Iris pigment epithelial cell (primary cell): ENCODE measurements at regions not wholly inside any gene's neighbourhood (a gene's known extent, or its start where the extent isn't known, plus 50 kb on each side); places are given as distances from the start of the nearest gene placed in this dataset.

Experiments used
- DNase-seq: peaks from one replicate; pipeline ENCODE4 v3.0.0-alpha.2; 2011; ENCODE audit warnings: low read depth

- DNase-seq: no peak
These were observed 474.2 kb upstream of the ZNF385D start for GRCh38 chr3:22225161-22225560.

- no peak for DNase-seq
These were observed 477.7 kb upstream of the ZNF385D start for GRCh38 chr3:22228705-22229104.

- peak; percentile 31 for DNase-seq
These were observed 480.1 kb upstream of the ZNF385D start for GRCh38 chr3:22231061-22231460.

GRCh38 chr3:22236490-22237270 lies 485.7 kb upstream of the ZNF385D start:
- no peak for DNase-seq

GRCh38 chr3:22239011-22239410 lies 488.0 kb upstream of the ZNF385D start:
- no peak for DNase-seq

- DNase-seq: no peak
These were observed 490.1 kb upstream of the ZNF385D start for GRCh38 chr3:22241110-22241509.

GRCh38 chr3:22244761-22245521 lies 493.9 kb upstream of the ZNF385D start:
- DNase-seq: peak; percentile 86

- DNase-seq: no peak
These were observed 495.0 kb upstream of the ZNF385D start for GRCh38 chr3:22245811-22246583.

GRCh38 chr3:22249658-22250057 lies 498.6 kb upstream of the ZNF385D start:
- DNase-seq: no peak

- no peak for DNase-seq
These were observed 506.2 kb upstream of the ZNF385D start for GRCh38 chr3:22257252-22257651.

GRCh38 chr3:22262386-22262785 lies 511.4 kb upstream of the ZNF385D start:
- no peak for DNase-seq

GRCh38 chr3:22263042-22263441 lies 512.0 kb upstream of the ZNF385D start:
- DNase-seq: peak; percentile 82

GRCh38 chr3:22265403-22265802 lies 514.4 kb upstream of the ZNF385D start:
- no peak for DNase-seq

- DNase-seq: peak; percentile 69
These were observed 518.8 kb upstream of the ZNF385D start for GRCh38 chr3:22269831-22270230.

GRCh38 chr3:22276351-22276750 lies 525.3 kb upstream of the ZNF385D start:
- no peak for DNase-seq

- peak; percentile 79 for DNase-seq
These were observed 533.5 kb upstream of the ZNF385D start for GRCh38 chr3:22284559-22284958.

GRCh38 chr3:22288756-22289155 lies 537.7 kb upstream of the ZNF385D start:
- DNase-seq: no peak

GRCh38 chr3:22292681-22293080 lies 541.7 kb upstream of the ZNF385D start:
- DNase-seq: no peak

GRCh38 chr3:22296601-22297000 lies 545.6 kb upstream of the ZNF385D start:
- peak; percentile 60 for DNase-seq

GRCh38 chr3:22297436-22297835 lies 546.4 kb upstream of the ZNF385D start:
- peak; percentile 30 for DNase-seq

GRCh38 chr3:22306454-22306853 lies 555.4 kb upstream of the ZNF385D start:
- no peak for DNase-seq

GRCh38 chr3:22308871-22309270 lies 557.9 kb upstream of the ZNF385D start:
- DNase-seq: no peak

GRCh38 chr3:22315925-22316324 lies 564.9 kb upstream of the ZNF385D start:
- peak; percentile 1 for DNase-seq
